ENCODE measurements at regions not wholly inside any gene's neighbourhood (a gene's known extent, or its start where the extent isn't known, plus 50 kb on each side); places are given as distances from the start of the nearest gene placed in this dataset.
A peak's percentile ranks its signal among the peaks of the same experiment; 100 is the strongest.

- DNase-seq, result no peak
These were observed 216.8 kb downstream of the TSN start for GRCh38 chr2:121972203-121972602.

- DNase-seq, result peak; percentile 55
These were observed 219.6 kb downstream of the TSN start for GRCh38 chr2:121974897-121975661.

GRCh38 chr2:121976926-121977325 lies 221.5 kb downstream of the TSN start:
- no peak for DNase-seq

GRCh38 chr2:121977326-121977725 lies 221.9 kb downstream of the TSN start:
- no peak for DNase-seq

- no peak for DNase-seq
These were observed 237.2 kb downstream of the TSN start for GRCh38 chr2:121992700-121993099.

- no peak for DNase-seq
These were observed 238.2 kb downstream of the TSN start for GRCh38 chr2:121993682-121994081.

GRCh38 chr2:121994238-121995206 lies 239.1 kb downstream of the TSN start:
- DNase-seq, result no peak

GRCh38 chr2:121998751-121999150 lies 243.3 kb downstream of the TSN start:
- DNase-seq, result no peak

- DNase-seq, result no peak
These were observed 243.8 kb downstream of the TSN start for GRCh38 chr2:121999264-121999663.

GRCh38 chr2:122000556-122001340 lies 245.3 kb downstream of the TSN start:
- no peak for DNase-seq

- DNase-seq, result no peak
These were observed 246.0 kb downstream of the TSN start for GRCh38 chr2:122001441-122001874.

GRCh38 chr2:122003196-122003940 lies 247.9 kb downstream of the TSN start:
- no peak for DNase-seq

GRCh38 chr2:122007126-122007525 lies 251.7 kb downstream of the TSN start:
- DNase-seq, result no peak

GRCh38 chr2:122007577-122007976 lies 252.1 kb downstream of the TSN start:
- DNase-seq, result no peak

- DNase-seq, result no peak
These were observed 254.1 kb downstream of the TSN start for GRCh38 chr2:122009561-122009960.

- no peak for DNase-seq
These were observed 256.2 kb downstream of the TSN start for GRCh38 chr2:122011493-122012270.

- no peak for DNase-seq
These were observed 263.3 kb downstream of the TSN start for GRCh38 chr2:122018736-122019135.

- DNase-seq, result no peak
These were observed 264.3 kb downstream of the TSN start for GRCh38 chr2:122019724-122020123.

- no peak for DNase-seq
These were observed 264.9 kb downstream of the TSN start for GRCh38 chr2:122020377-122020776.

- DNase-seq, result no peak
These were observed 266.5 kb downstream of the TSN start for GRCh38 chr2:122021941-122022340.

- no peak for DNase-seq
These were observed 267.1 kb downstream of the TSN start for GRCh38 chr2:122022531-122022930.
